Right lobe of liver (tissue), 4 donors: ENCODE measurements at regions not wholly inside any gene's neighbourhood (a gene's known extent, or its start where the extent isn't known, plus 50 kb on each side); places are given as distances from the start of the nearest gene placed in this dataset.

Experiments used
- CTCF ChIP-seq, 4 donors: fragments of 200-600 bp in 3 of 4; fragments of 450-650 bp in 1 of 4; IDR thresholded peaks; one replicate each; pipeline versions ENCODE4 v1.5.1 to v1.8.0; 2016 to 2022; ENCODE audit warnings: antibody characterized with exemption in 4 of 4, mild to moderate bottlenecking in 2 of 4
- POLR2A ChIP-seq: fragments of 450-650 bp; IDR thresholded peaks from one replicate; pipeline ENCODE4 v1.6.1; 2017; ENCODE audit warnings: antibody characterized with exemption, mild to moderate bottlenecking
- donor health status: DM: no; HTN: no; CAD: no.
- donor health status: DM: no; HTN: no; CAD: no.
- donor health status: DM: no; HTN: yes; CAD: no.

DNA sequence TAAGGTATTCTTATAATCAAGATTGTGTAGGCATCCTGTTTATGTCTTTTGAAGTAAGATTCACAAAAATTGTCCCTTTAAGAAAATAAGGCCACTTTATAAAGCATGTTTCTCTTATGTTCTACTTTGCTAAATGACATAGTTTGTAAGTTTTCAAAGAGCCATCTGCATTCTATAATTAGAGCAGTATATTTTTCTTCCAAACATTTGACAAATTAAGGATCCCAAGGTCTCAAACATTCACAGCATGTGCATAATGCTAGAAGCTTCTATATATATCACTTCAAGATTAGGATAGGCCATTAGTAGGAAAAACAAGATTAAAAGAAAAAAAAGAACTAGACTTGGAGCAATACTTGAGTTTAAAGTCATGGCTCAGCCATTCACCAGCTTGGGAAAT lies 55.9 kb upstream of the DOK5 start:
- TF ChIP-seq CTCF (IDR thresholded peaks at IDR 0.05) (no peak), POLR2A (no peak)
